HEK293T (cell line): ENCODE measurements at regions not wholly inside any gene's neighbourhood (a gene's known extent, or its start where the extent isn't known, plus 50 kb on each side); places are given as distances from the start of the nearest gene placed in this dataset.

Source experiments
- ARNT ChIP-seq: fragments of 450-650 bp; IDR thresholded peaks from 2 replicates; pipeline ENCODE4 v1.6.1; 2017; ENCODE audit warnings: mild to moderate bottlenecking
- CTBP1 ChIP-seq: fragments of 450-650 bp; IDR thresholded peaks from 2 replicates; pipeline ENCODE4 v1.6.1; 2016; ENCODE audit warnings: borderline replicate concordance
- ELF4 ChIP-seq: fragments of 450-650 bp; IDR thresholded peaks from 2 replicates; pipeline ENCODE4 v1.6.1; 2017; ENCODE audit warnings: antibody characterized with exemption
- FOXA1 ChIP-seq: fragments of 450-650 bp; IDR thresholded peaks from 2 replicates; pipeline ENCODE4 v1.6.1; 2016; ENCODE audit warnings: mild to moderate bottlenecking
- FOXK2 ChIP-seq: fragments of 450-650 bp; IDR thresholded peaks from 2 replicates; pipeline ENCODE4 v1.6.1; 2016; ENCODE audit warnings: mild to moderate bottlenecking
- L3MBTL2 ChIP-seq: fragments of 450-650 bp; conservative IDR thresholded peaks from 2 replicates; pipeline ENCODE4 v1.6.1; 2016; ENCODE audit warnings: mild to moderate bottlenecking
- NFRKB ChIP-seq: fragments of 450-650 bp; IDR thresholded peaks from 2 replicates; pipeline ENCODE4 v1.6.1; 2016; ENCODE audit warnings: mild to moderate bottlenecking, moderate library complexity
- PKNOX1 ChIP-seq: fragments of 450-650 bp; IDR thresholded peaks from 2 replicates; pipeline ENCODE4 v1.6.1; 2016
- SP1 ChIP-seq: fragments of 450-650 bp; IDR thresholded peaks from 2 replicates; pipeline ENCODE4 v1.6.1; 2017
- SUZ12 ChIP-seq: fragments of 450-650 bp; IDR thresholded peaks from 2 replicates; pipeline ENCODE4 v1.6.1; 2016; ENCODE audit warnings: mild to moderate bottlenecking
- TARDBP ChIP-seq: fragments of 450-650 bp; IDR thresholded peaks from 2 replicates; pipeline ENCODE4 v1.6.1; 2016
- ZNF384 ChIP-seq: fragments of 450-650 bp; IDR thresholded peaks from 2 replicates; pipeline ENCODE4 v1.6.1; 2016

- TF ChIP-seq L3MBTL2 (no peak), PKNOX1 (no peak), NFRKB (no peak), CTBP1 (no peak), ELF4 (no peak), ZNF384 (no peak), ARNT (no peak), FOXK2 (no peak), SUZ12 (no peak), FOXA1 (no peak), TARDBP (no peak), SP1 (no peak)
Measured at GRCh38 chr16:62933929-62934328, 897.7 kb upstream of the CDH8 start.
